Hepatocyte (in vitro differentiated cells): ENCODE measurements at regions not wholly inside any gene's neighbourhood (a gene's known extent, or its start where the extent isn't known, plus 50 kb on each side); places are given as distances from the start of the nearest gene placed in this dataset.

ENCODE experiments used
- DNase-seq: peaks from one replicate; pipeline ENCODE4 v3.0.0-alpha.2; 2016; ENCODE audit warnings: low spot score
- H2AFZ ChIP-seq: fragments of 200-600 bp; sonication (generic); 2 replicates; pipeline ENCODE4 v1.6.0; 2016; ENCODE audit warnings: antibody characterized with exemption, mild to moderate bottlenecking
- H3K27ac ChIP-seq: fragments of 200-600 bp; sonication (generic); 2 replicates; pipeline ENCODE4 v1.5.1; 2016; ENCODE audit warnings: mild to moderate bottlenecking
- H3K27me3 ChIP-seq: fragments of 200-600 bp; sonication (generic); 2 replicates; pipeline ENCODE4 v1.6.1; 2016
- H3K36me3 ChIP-seq: fragments of 200-600 bp; sonication (generic); replicated peaks from 2 replicates; pipeline ENCODE4 v1.5.1; 2016; ENCODE audit warnings: low read depth; ENCODE audit not compliant: insufficient read depth
- H3K4me1 ChIP-seq: fragments of 200-600 bp; sonication (generic); 2 replicates; pipeline ENCODE4 v1.5.1; 2016; ENCODE audit warnings: mild to moderate bottlenecking, moderate library complexity; ENCODE audit not compliant: insufficient read depth
- H3K4me2 ChIP-seq: fragments of 200-600 bp; sonication (generic); 2 replicates; pipeline ENCODE4 v1.6.0; 2016
- H3K4me3 ChIP-seq: fragments of 200-600 bp; sonication (generic); 2 replicates; pipeline ENCODE4 v1.5.1; 2016; ENCODE audit warnings: mild to moderate bottlenecking
- H3K79me2 ChIP-seq: fragments of 200-600 bp; sonication (generic); 2 replicates; pipeline ENCODE4 v1.6.0; 2017; ENCODE audit warnings: mild to moderate bottlenecking
- H3K9me2 ChIP-seq: fragments of 200-600 bp; sonication (generic); replicated peaks from 2 replicates; pipeline ENCODE4 v1.6.0; 2017; ENCODE audit warnings: mild to moderate bottlenecking; ENCODE audit not compliant: insufficient read depth
- H3K9me3 ChIP-seq: fragments of 200-600 bp; sonication (generic); 2 replicates; pipeline ENCODE4 v1.5.1; 2016; ENCODE audit warnings: low read depth, mild to moderate bottlenecking
- H4K20me1 ChIP-seq: fragments of 200-600 bp; sonication (generic); 2 replicates; pipeline ENCODE4 v1.6.0; 2016; ENCODE audit warnings: mild to moderate bottlenecking; ENCODE audit not compliant: insufficient read depth, poor library complexity, severe bottlenecking
- EZH2 ChIP-seq: fragments of 200-600 bp; sonication (generic); IDR thresholded peaks from 2 replicates; pipeline ENCODE4 v1.6.1; 2016; ENCODE audit warnings: antibody characterized with exemption, mild to moderate bottlenecking, borderline replicate concordance
- EZH2phosphoT487 ChIP-seq: fragments of 200-600 bp; sonication (generic); IDR thresholded peaks from one replicate; pipeline ENCODE4 v1.6.1; 2018; ENCODE audit warnings: antibody characterized with exemption, mild to moderate bottlenecking, low read depth, moderate library complexity; ENCODE audit not compliant: unreplicated experiment, severe bottlenecking
- WGBS: methylation state at CpG from one replicate; pipeline ENCODE4 v1.1.6; 2016; ENCODE audit warnings: low lambda C conversion rate; ENCODE audit errors: missing lambda C conversion rate; 5-methylcytosine and 5-hydroxymethylcytosine counted together
- TF ChIP-seq, protein P1 (sequence below): fragments of 200-600 bp; sonication (generic); IDR thresholded peaks from 2 replicates; pipeline ENCODE4 v1.5.1; 2016; ENCODE audit warnings: antibody characterized with exemption, mild to moderate bottlenecking; ENCODE audit not compliant: poor library complexity

DNA sequence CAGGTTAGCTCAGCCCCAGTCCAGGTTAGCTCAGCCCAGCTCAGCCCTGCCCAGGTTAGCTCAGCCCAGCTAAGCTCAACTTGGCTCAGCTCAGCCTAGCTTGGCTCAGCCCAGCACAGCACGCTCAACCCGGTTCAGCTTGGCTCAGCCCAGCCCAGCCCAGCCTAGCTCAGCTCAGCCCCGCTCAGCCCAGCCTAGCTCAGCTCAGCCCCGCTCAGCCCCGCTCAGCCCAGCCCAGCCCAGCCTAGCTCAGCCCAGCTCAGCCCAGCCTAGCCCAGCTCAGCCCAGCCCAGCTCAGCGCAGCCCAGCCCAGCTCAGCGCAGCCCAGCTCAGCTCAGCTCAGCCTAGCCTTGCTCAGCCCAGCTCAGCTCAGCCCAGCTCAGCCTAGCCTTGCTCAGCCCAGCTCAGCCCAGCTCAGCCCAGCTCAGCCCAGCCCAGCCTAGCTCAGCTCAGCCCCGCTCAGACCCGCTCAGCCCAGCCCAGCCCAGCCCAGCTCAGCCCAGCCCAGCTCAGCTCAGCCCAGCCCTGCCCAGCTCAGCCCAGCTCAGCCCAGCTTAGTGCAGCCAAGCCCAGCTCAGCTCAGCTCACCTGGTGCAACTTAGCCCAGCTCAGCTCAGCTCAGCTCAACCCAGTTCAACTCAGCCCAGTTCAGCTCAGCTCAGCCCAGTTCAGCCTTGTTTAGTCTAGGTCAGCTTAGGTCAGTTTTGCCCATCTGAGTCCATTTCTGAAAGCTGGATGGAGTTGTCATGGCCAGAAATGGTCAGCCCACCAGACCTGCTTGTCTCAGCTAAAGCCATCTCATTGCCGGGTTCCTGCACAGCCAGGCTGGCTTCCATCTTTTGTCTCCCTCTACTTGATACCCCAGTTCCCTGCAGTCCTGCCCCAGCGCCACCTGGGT is 333.6 kb downstream of the TMEM121 start:
- no peak overlapping the region for H3K27ac ChIP-seq
- no peaks in the 10 kb centered on the region for H3K36me3 ChIP-seq
- no peaks in the 10 kb centered on the region for H3K79me2 ChIP-seq
- no peak overlapping the region for H3K4me3 ChIP-seq
- no peak overlapping the region for H2AFZ ChIP-seq
- H3K4me2 ChIP-seq: no peak overlapping the region
- H3K27me3 ChIP-seq: no peaks in the 10 kb centered on the region
- H4K20me1 ChIP-seq: no peaks in the 10 kb centered on the region
- no peaks in the 10 kb centered on the region for H3K4me1 ChIP-seq
- DNase-seq: no peak
- 69% methylated on average over 4 of the region's 11 CpGs for WGBS
- no peaks in the 10 kb centered on the region for H3K9me2 ChIP-seq
- TF ChIP-seq EZH2 (no peak), EZH2phosphoT487 (no peak)
- TF ChIP-seq, protein P1, sequence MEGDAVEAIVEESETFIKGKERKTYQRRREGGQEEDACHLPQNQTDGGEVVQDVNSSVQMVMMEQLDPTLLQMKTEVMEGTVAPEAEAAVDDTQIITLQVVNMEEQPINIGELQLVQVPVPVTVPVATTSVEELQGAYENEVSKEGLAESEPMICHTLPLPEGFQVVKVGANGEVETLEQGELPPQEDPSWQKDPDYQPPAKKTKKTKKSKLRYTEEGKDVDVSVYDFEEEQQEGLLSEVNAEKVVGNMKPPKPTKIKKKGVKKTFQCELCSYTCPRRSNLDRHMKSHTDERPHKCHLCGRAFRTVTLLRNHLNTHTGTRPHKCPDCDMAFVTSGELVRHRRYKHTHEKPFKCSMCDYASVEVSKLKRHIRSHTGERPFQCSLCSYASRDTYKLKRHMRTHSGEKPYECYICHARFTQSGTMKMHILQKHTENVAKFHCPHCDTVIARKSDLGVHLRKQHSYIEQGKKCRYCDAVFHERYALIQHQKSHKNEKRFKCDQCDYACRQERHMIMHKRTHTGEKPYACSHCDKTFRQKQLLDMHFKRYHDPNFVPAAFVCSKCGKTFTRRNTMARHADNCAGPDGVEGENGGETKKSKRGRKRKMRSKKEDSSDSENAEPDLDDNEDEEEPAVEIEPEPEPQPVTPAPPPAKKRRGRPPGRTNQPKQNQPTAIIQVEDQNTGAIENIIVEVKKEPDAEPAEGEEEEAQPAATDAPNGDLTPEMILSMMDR: no peak
- no peaks in the 10 kb centered on the region for H3K9me3 ChIP-seq

DNA sequence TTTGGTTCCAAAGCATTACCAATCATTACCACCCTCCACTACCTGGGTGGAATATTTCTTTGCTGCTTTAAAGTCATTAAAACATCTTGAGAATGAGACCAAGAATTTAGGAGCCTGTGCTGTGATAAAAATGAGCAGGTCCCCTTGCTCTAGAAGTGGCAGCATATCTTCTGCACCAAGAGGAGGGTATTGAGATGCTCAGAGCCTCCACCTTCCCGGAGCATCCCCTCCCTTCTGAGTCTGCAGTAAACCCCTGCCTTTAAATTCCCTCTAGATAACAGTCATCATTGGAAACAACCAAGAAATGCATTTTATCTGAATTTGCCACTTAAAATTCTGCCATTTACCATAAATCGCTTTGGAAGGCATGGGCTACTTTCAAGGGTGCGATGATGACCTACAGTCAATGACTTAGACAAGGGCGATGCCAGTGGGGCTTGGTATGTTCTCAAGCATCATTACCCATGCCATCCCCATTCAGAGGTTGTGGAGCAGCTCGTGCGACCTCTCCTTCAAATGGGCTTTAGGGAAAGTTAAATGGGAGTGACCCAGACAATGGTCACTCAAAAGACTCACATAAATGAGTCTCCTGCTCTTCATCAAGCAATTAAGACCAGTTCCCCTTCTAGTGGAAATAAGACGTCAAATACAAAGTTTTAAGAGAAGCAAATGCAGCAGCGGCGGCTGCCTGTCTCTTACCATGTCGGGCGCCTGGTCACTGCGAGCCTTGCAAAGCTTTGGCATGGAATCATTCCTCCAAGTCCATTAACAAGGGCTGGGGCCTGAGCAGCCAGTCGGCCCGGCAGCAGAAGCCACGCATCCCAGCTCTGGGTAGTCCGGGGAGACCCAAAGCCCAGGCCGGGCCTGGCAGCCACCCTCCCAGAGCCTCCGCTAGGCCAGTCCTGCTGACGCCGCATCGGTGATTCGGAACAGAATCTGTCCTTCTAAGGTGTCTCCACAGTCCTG is 334.5 kb downstream of the TMEM121 start:
- 81% methylated on average over 22 of the region's 22 CpGs for WGBS
- no peaks in the 10 kb centered on the region for H3K9me3 ChIP-seq
- no peak overlapping the region for H3K4me3 ChIP-seq
- DNase-seq: no peak
- no peaks in the 10 kb centered on the region for H4K20me1 ChIP-seq
- no peak overlapping the region for H3K27ac ChIP-seq
- TF ChIP-seq, protein P1: no peak
- TF ChIP-seq EZH2phosphoT487: no peak
- no peak for TF ChIP-seq EZH2
- no peaks in the 10 kb centered on the region for H3K9me2 ChIP-seq
- no peaks in the 10 kb centered on the region for H3K36me3 ChIP-seq
- no peak overlapping the region for H2AFZ ChIP-seq
- no peaks in the 10 kb centered on the region for H3K79me2 ChIP-seq
- H3K4me1 ChIP-seq: no peaks in the 10 kb centered on the region
- no peaks in the 10 kb centered on the region for H3K27me3 ChIP-seq
- H3K4me2 ChIP-seq: no peak overlapping the region

DNA sequence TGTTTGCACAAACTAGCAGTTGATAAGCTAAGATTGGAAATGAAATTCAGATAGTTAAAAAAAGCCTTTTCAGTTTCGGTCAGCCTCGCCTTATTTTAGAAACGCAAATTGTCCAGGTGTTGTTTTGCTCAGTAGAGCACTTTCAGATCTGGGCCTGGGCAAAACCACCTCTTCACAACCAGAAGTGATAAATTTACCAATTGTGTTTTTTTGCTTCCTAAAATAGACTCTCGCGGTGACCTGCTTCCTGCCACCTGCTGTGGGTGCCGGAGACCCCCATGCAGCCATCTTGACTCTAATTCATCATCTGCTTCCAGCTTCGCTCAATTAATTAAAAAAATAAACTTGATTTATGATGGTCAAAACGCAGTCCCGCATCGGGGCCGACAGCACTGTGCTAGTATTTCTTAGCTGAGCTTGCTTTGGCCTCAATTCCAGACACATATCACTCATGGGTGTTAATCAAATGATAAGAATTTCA is 335.6 kb downstream of the TMEM121 start:
- no peaks in the 10 kb centered on the region for H3K9me2 ChIP-seq

More for the DNA sequence above, 335.6 kb downstream of the TMEM121 start:
- Histone ChIP-seq H3K9me3 (no peaks in the 10 kb centered on the region), H3K36me3 (no peaks in the 10 kb centered on the region), H3K4me1 (no peaks in the 10 kb centered on the region), H3K4me3 (no peak overlapping the region), H3K27ac (no peak overlapping the region), H3K79me2 (no peaks in the 10 kb centered on the region), H2AFZ (no peak overlapping the region), H4K20me1 (no peaks in the 10 kb centered on the region), H3K27me3 (no peaks in the 10 kb centered on the region), H3K4me2 (no peak overlapping the region)
- no peak for DNase-seq
- TF ChIP-seq EZH2: no peak
- no peak for TF ChIP-seq EZH2phosphoT487
- TF ChIP-seq, protein P1: no peak
- 85% methylated on average over 11 of the region's 11 CpGs for WGBS
